Trophoblast cell (in vitro differentiated cells and primary cell): ENCODE measurements at regions not wholly inside any gene's neighbourhood (a gene's known extent, or its start where the extent isn't known, plus 50 kb on each side); places are given as distances from the start of the nearest gene placed in this dataset.
A peak's percentile ranks its signal among the peaks of the same experiment; 100 is the strongest.

Experiments
- DNase-seq, 2 donors: peaks; one replicate each; pipeline ENCODE4 v3.0.0-alpha.2; 2016
- H2AFZ ChIP-seq: 2 replicates; pipeline ENCODE4 v1.6.1; 2013; ENCODE audit warnings: low read length, moderate library complexity, mild to moderate bottlenecking; ENCODE audit not compliant: insufficient read depth, poor library complexity
- H2AK5ac ChIP-seq: 2 replicates; pipeline ENCODE4 v1.6.1; 2013; ENCODE audit warnings: mild to moderate bottlenecking, low read length
- H2BK120ac ChIP-seq: 2 replicates; pipeline ENCODE4 v1.6.1; 2013; ENCODE audit warnings: low read length, mild to moderate bottlenecking, moderate library complexity; ENCODE audit not compliant: insufficient read depth, poor library complexity
- H2BK12ac ChIP-seq: 2 replicates; pipeline ENCODE4 v1.6.1; 2013; ENCODE audit warnings: mild to moderate bottlenecking, low read length, moderate library complexity
- H2BK5ac ChIP-seq: 2 replicates; pipeline ENCODE4 v1.6.1; 2013; ENCODE audit warnings: low read length, low read depth, moderate library complexity, mild to moderate bottlenecking; ENCODE audit not compliant: poor library complexity
- H3K14ac ChIP-seq: 2 replicates; pipeline ENCODE4 v1.6.1; 2013; ENCODE audit warnings: mild to moderate bottlenecking, low read length
- H3K18ac ChIP-seq: 2 replicates; pipeline ENCODE4 v1.6.1; 2013; ENCODE audit warnings: mild to moderate bottlenecking, low read length
- H3K23ac ChIP-seq: 2 replicates; pipeline ENCODE4 v1.6.1; 2013; ENCODE audit warnings: low read length
- H3K27ac ChIP-seq: 2 replicates; pipeline ENCODE4 v1.5.1; 2013; ENCODE audit warnings: low read depth, mild to moderate bottlenecking, inconsistent platforms, low read length, moderate library complexity
- H3K27me3 ChIP-seq: 2 replicates; pipeline ENCODE4 v1.6.1; 2013; ENCODE audit warnings: inconsistent platforms, mild to moderate bottlenecking, low read length, moderate library complexity; ENCODE audit not compliant: insufficient read depth
- H3K36me3 ChIP-seq, 2 experiments: 1 replicate in 1 of 2; 2 replicates in 1 of 2; pipeline ENCODE4 v1.6.1; 2013; ENCODE audit warnings: low read length in 2 of 2, mild to moderate bottlenecking in 2 of 2, moderate library complexity in 1 of 2; ENCODE audit not compliant: insufficient read depth in 2 of 2, control insufficient read depth in 1 of 2
- H3K4ac ChIP-seq: 2 replicates; pipeline ENCODE4 v1.6.1; 2013; ENCODE audit warnings: low read depth, mild to moderate bottlenecking, low read length, moderate library complexity
- H3K4me1 ChIP-seq, 2 experiments: 1 replicate in 1 of 2; 2 replicates in 1 of 2; pipeline ENCODE4 v1.6.1; 2013; ENCODE audit warnings: low read length in 2 of 2, mild to moderate bottlenecking in 2 of 2, moderate library complexity in 1 of 2; ENCODE audit not compliant: insufficient read depth in 2 of 2, control insufficient read depth in 1 of 2
- H3K4me2 ChIP-seq: 2 replicates; pipeline ENCODE4 v1.6.1; 2013; ENCODE audit warnings: inconsistent platforms, mild to moderate bottlenecking, low read length, moderate library complexity
- H3K4me3 ChIP-seq: 2 replicates; pipeline ENCODE4 v1.5.1; 2013; ENCODE audit warnings: mild to moderate bottlenecking, low read depth, low read length, inconsistent platforms
- H3K79me1 ChIP-seq: one replicate; pipeline ENCODE4 v1.6.1; 2013; ENCODE audit warnings: low read length
- H3K79me2 ChIP-seq: 2 replicates; pipeline ENCODE4 v1.6.1; 2013; ENCODE audit warnings: low read length, mild to moderate bottlenecking; ENCODE audit not compliant: control insufficient read depth, insufficient read depth, poor library complexity
- H3K9ac ChIP-seq: 2 replicates; pipeline ENCODE4 v1.6.1; 2013; ENCODE audit warnings: mild to moderate bottlenecking, low read length
- H3K9me3 ChIP-seq: 2 replicates; pipeline ENCODE4 v1.6.1; 2013; ENCODE audit warnings: low read depth, mild to moderate bottlenecking, control low read depth, inconsistent platforms, low read length; ENCODE audit not compliant: insufficient read depth
- H4K12ac ChIP-seq: 2 replicates; pipeline ENCODE4 v1.6.1; 2013; ENCODE audit warnings: low read depth, mild to moderate bottlenecking, low read length, moderate library complexity
- H4K8ac ChIP-seq: 2 replicates; pipeline ENCODE4 v1.6.1; 2013; ENCODE audit warnings: low read depth, mild to moderate bottlenecking, low read length, moderate library complexity
- H4K91ac ChIP-seq: one replicate; pipeline ENCODE4 v1.6.1; 2013; ENCODE audit warnings: low read depth, mild to moderate bottlenecking, low read length, moderate library complexity
- WGBS: extraction: QIAGEN DNeasy Blood & Tissue Kit; methylation state at CpG from one replicate; pipeline ENCODE4 v1.1.7; 2013; ENCODE audit warnings: missing lambda C conversion rate; ENCODE audit not compliant: insufficient read length, insufficient coverage; ENCODE audit errors: extremely low coverage; 5-methylcytosine and 5-hydroxymethylcytosine counted together

DNA sequence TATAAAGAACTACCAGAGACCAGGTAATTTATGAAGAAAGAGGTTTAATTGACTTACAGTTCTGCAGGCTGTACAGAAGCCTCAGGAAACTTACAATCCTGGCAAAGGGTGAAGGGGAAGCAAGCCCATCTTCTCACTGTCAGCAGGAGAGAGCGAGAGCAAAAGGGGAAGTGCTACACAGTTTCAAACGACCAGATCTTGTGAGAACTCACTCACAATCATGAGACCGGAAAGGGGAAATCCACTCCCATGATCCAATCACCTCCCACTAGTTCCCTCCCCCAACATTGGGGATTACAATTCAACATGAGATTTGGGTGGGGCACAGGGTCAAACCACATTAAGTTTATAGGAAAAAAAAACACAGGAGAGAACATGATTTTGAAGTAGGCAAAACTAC lies 222.1 kb upstream of the SHH start:
- H2BK12ac ChIP-seq = no peak overlapping the region
- no peak overlapping the region for H3K4ac ChIP-seq
- no peak overlapping the region for H2BK5ac ChIP-seq
- no peaks in the 10 kb centered on the region for H3K79me1 ChIP-seq
- H3K9me3 ChIP-seq = peaks cover 1% of the 10 kb centered on the region
- H3K27ac ChIP-seq = no peak overlapping the region
- H3K4me1 ChIP-seq = no peaks in the 10 kb centered on the region
- no peak overlapping the region for H3K4me3 ChIP-seq
- H3K14ac ChIP-seq = no peak overlapping the region
- no peak overlapping the region for H4K12ac ChIP-seq
- H2AK5ac ChIP-seq = no peak overlapping the region
- H3K9ac ChIP-seq = no peak overlapping the region
- no peak overlapping the region for H3K18ac ChIP-seq
- H2BK120ac ChIP-seq = no peak overlapping the region
- H2AFZ ChIP-seq = no peak overlapping the region
- no peak overlapping the region for H4K91ac ChIP-seq
- H3K79me2 ChIP-seq = no peaks in the 10 kb centered on the region
- no peak overlapping the region for H3K23ac ChIP-seq
- no CpG with 5 or more reads among the region's 3 CpGs for whole genome bisulfite sequencing
- DNase-seq = peak in 1 of 2 donors; percentile 4
- no peak overlapping the region for H4K8ac ChIP-seq
- H3K4me2 ChIP-seq = no peak overlapping the region
- no peaks in the 10 kb centered on the region for H3K27me3 ChIP-seq
- no peaks in the 10 kb centered on the region for H3K36me3 ChIP-seq

GRCh38 chr7:156032973-156033372 lies 220.7 kb upstream of the SHH start:
- Histone ChIP-seq H3K18ac (no peak overlapping the region), H2AFZ (no peak overlapping the region), H3K27ac (no peak overlapping the region), H3K23ac (no peak overlapping the region), H3K9ac (no peak overlapping the region), H3K4me2 (no peak overlapping the region), H2BK12ac (no peak overlapping the region), H3K4me3 (no peak overlapping the region), H4K91ac (no peak overlapping the region), H3K36me3 (no peaks in the 10 kb centered on the region), H3K79me1 (no peaks in the 10 kb centered on the region), H2AK5ac (no peak overlapping the region), H3K4ac (no peak overlapping the region), H2BK120ac (no peak overlapping the region), H2BK5ac (no peak overlapping the region), H3K79me2 (no peaks in the 10 kb centered on the region), H3K9me3 (peaks cover 1% of the 10 kb centered on the region), H4K8ac (no peak overlapping the region), H3K14ac (no peak overlapping the region), H4K12ac (no peak overlapping the region), H3K27me3 (no peaks in the 10 kb centered on the region), H3K4me1 (no peaks in the 10 kb centered on the region)
- DNase-seq = no peak

DNA sequence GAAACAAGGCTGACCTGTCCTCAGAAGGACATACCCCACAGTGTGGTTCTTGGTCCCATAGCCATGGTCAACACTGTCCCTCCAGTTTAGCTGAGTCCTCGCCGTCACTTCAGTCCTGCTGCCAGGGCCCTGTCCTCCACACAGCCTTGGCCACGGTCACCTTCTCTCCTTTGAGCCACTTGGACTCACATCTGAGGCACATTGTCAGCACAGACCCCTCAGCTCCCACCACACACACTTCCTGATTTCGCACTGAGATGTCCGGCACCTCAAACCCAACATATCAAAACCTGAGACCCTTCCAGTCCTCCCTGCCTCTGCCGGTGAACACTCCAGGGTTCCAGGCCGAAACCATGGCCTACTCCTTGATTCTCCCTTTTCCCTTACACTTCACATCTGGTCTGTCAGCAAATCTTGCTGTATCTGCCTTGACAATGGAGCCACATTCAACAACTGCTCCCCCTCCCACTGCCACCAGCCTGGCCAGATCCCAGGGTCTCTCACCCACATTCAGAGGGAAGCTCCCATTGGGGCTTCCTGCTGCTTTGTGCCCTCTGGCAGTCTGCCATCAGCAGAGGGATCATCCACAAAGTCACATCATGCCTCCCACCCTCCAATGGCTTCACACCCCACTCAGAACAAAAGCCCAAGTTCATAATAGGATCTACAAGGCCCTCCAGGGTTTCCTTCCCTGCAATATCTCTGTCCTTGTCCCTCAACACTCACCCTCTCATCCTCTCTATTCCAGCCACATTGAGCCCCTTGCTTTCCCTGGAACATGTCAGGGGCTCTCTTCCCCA lies 219.6 kb upstream of the SHH start:
- H2AFZ ChIP-seq = no peak overlapping the region
- no peak overlapping the region for H2BK12ac ChIP-seq
- H2BK120ac ChIP-seq = no peak overlapping the region
- no peak for DNase-seq
- no peaks in the 10 kb centered on the region for H3K79me1 ChIP-seq
- no peak overlapping the region for H4K12ac ChIP-seq
- no peaks in the 10 kb centered on the region for H3K9me3 ChIP-seq
- H3K27ac ChIP-seq = no peak overlapping the region
- H3K4me2 ChIP-seq = no peak overlapping the region
- no peak overlapping the region for H3K23ac ChIP-seq
- no peak overlapping the region for H3K4me3 ChIP-seq
- H3K14ac ChIP-seq = no peak overlapping the region
- no peaks in the 10 kb centered on the region for H3K27me3 ChIP-seq
- H3K36me3 ChIP-seq = no peaks in the 10 kb centered on the region
- no peak overlapping the region for H3K9ac ChIP-seq
- WGBS = no CpG with 5 or more reads among the region's 7 CpGs
- H4K8ac ChIP-seq = no peak overlapping the region
- H2BK5ac ChIP-seq = no peak overlapping the region
- H2AK5ac ChIP-seq = no peak overlapping the region
- H3K79me2 ChIP-seq = no peaks in the 10 kb centered on the region
- H3K4me1 ChIP-seq = no peaks in the 10 kb centered on the region
- no peak overlapping the region for H4K91ac ChIP-seq
- H3K4ac ChIP-seq = no peak overlapping the region
- H3K18ac ChIP-seq = no peak overlapping the region

DNA sequence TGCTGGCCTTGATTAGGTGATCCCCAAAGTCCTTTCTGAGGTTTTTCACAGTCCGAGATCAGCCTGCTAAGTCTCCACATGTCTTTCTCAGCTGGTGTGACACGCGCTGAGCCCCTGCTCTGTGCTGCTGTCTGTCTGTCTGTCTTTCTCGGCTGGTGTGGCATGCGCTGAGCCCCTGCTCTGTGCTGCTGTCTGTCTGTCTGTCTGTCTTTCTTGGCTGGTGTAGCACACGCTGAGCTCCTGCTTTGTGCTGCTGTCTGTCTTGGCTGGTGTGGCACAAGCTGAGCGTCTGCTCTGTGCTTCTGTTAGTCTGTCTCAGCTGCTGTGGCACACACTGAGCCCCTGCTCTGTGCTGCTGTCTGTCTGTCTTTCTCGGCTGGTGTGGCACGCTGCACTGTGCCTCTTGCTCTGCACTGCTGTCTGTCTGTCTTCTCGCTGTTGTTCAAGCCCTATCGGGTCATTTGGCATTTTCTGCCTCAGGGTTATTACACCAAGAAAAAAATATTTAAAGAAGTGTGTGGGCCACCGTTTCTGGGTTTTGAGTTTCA lies 217.3 kb upstream of the SHH start:
- no peak overlapping the region for H3K4me3 ChIP-seq
- no peaks in the 10 kb centered on the region for H3K27me3 ChIP-seq
- no peak overlapping the region for H4K91ac ChIP-seq
- DNase-seq = no peak
- no peaks in the 10 kb centered on the region for H3K79me2 ChIP-seq
- no peak overlapping the region for H3K18ac ChIP-seq
- H4K8ac ChIP-seq = no peak overlapping the region
- H3K4me1 ChIP-seq = no peaks in the 10 kb centered on the region
- H3K4ac ChIP-seq = no peak overlapping the region
- H2BK12ac ChIP-seq = no peak overlapping the region
- WGBS = no CpG with 5 or more reads among the region's 12 CpGs
- no peak overlapping the region for H2AFZ ChIP-seq
- no peak overlapping the region for H3K4me2 ChIP-seq
- no peaks in the 10 kb centered on the region for H3K9me3 ChIP-seq
- H3K27ac ChIP-seq = no peak overlapping the region
- H3K36me3 ChIP-seq = no peaks in the 10 kb centered on the region
- no peak overlapping the region for H2BK5ac ChIP-seq
- no peak overlapping the region for H2BK120ac ChIP-seq
- no peak overlapping the region for H3K9ac ChIP-seq
- no peak overlapping the region for H2AK5ac ChIP-seq
- no peak overlapping the region for H3K14ac ChIP-seq
- no peak overlapping the region for H3K23ac ChIP-seq
- no peaks in the 10 kb centered on the region for H3K79me1 ChIP-seq
- H4K12ac ChIP-seq = no peak overlapping the region
